ENCODE measurements at regions not wholly inside any gene's neighbourhood (a gene's known extent, or its start where the extent isn't known, plus 50 kb on each side); places are given as distances from the start of the nearest gene placed in this dataset.

- TF ChIP-seq, protein P1, sequence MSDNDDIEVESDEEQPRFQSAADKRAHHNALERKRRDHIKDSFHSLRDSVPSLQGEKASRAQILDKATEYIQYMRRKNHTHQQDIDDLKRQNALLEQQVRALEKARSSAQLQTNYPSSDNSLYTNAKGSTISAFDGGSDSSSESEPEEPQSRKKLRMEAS (CRISPR knock-in tag; IDR thresholded peaks at IDR 0.05), result peak; percentile 51; the same call in 1 of the 2 replicates
- TF ChIP-seq, protein P2, sequence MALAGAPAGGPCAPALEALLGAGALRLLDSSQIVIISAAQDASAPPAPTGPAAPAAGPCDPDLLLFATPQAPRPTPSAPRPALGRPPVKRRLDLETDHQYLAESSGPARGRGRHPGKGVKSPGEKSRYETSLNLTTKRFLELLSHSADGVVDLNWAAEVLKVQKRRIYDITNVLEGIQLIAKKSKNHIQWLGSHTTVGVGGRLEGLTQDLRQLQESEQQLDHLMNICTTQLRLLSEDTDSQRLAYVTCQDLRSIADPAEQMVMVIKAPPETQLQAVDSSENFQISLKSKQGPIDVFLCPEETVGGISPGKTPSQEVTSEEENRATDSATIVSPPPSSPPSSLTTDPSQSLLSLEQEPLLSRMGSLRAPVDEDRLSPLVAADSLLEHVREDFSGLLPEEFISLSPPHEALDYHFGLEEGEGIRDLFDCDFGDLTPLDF (CRISPR knock-in tag; IDR thresholded peaks at IDR 0.05), result no peak
- TF ChIP-seq RBM15 (IDR thresholded peaks at IDR 0.05; ENCODE audit: insufficient read depth, low read length) (no peak), RBM39 (optimal IDR thresholded peaks at IDR 0.05; ENCODE audit: low read depth, low read length) (no peak), GABPB2 (CRISPR knock-in tag; conservative IDR thresholded peaks at IDR 0.05) (no peak), ZNF695 (CRISPR knock-in tag; IDR thresholded peaks at IDR 0.05) (no peak), HEY1 (CRISPR knock-in tag; IDR thresholded peaks at IDR 0.05; ENCODE audit: borderline replicate concordance) (no peak), KLF6 (CRISPR knock-in tag; IDR thresholded peaks at IDR 0.05; ENCODE audit: borderline replicate concordance) (peak; percentile 30; the same call in 1 of the 2 replicates), SNRNP70 (optimal IDR thresholded peaks at IDR 0.05; ENCODE audit: low read depth, low read length) (no peak), XRCC5 (IDR thresholded peaks at IDR 0.05; ENCODE audit: low read depth, low read length) (no peak), JUNB (CRISPR knock-in tag; conservative IDR thresholded peaks at IDR 0.05) (no peak), POU5F1 (IDR thresholded peaks at IDR 0.05; ENCODE audit: borderline replicate concordance, low read depth, low read length, partially characterized antibody) (no peak), ZNF121 (CRISPR knock-in tag; conservative IDR thresholded peaks at IDR 0.05) (no peak), KDM4B (IDR thresholded peaks at IDR 0.05; ENCODE audit: borderline replicate concordance in 2 of 2, low read depth in 1 of 2) (no peak), SMARCB1 (IDR thresholded peaks at IDR 0.05; ENCODE audit: insufficient read length, low read depth) (no peak), NR3C1 (CRISPR knock-in tag; IDR thresholded peaks at IDR 0.05) (peak; percentile 98), MAFF (IDR thresholded peaks at IDR 0.05; ENCODE audit: low read length) (no peak), ZNF785 (CRISPR knock-in tag; IDR thresholded peaks at IDR 0.05) (no peak), ZNF511 (CRISPR knock-in tag; IDR thresholded peaks at IDR 0.05) (peak; percentile 100), TSC22D4 (tag; IDR thresholded peaks at IDR 0.05) (no peak), TOE1 (IDR thresholded peaks at IDR 0.05; ENCODE audit: borderline replicate concordance) (no peak), TOE1 (CRISPR knock-in tag; IDR thresholded peaks at IDR 0.05; ENCODE audit: borderline replicate concordance, low read depth) (peak; percentile 91), ZNF766 (CRISPR knock-in tag; conservative IDR thresholded peaks at IDR 0.05) (peak; percentile 97), ZNF224 (CRISPR knock-in tag; IDR thresholded peaks at IDR 0.05) (peak; percentile 94; the same call in 1 of the 2 replicates), NFIC (IDR thresholded peaks at IDR 0.05) (no peak), TAL1 (IDR thresholded peaks at IDR 0.05) (no peak)
- TF ChIP-seq, protein P3, sequence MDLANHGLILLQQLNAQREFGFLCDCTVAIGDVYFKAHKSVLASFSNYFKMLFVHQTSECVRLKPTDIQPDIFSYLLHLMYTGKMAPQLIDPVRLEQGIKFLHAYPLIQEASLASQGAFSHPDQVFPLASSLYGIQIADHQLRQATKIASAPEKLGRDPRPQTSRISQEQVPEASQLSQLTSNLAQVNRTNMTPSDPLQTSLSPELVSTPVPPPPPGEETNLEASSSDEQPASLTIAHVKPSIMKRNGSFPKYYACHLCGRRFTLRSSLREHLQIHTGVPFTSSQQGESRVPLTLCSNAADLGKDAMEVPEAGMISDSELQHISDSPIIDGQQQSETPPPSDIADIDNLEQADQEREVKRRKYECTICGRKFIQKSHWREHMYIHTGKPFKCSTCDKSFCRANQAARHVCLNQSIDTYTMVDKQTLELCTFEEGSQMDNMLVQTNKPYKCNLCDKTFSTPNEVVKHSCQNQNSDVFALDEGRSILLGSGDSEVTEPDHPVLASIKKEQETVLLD (IDR thresholded peaks at IDR 0.05), result no peak
Observed at GRCh38 chr11:70650075-70650909, 252.0 kb downstream of the CTTN start (continued).

Data from K562 (cell line).